Stimulated activated CD4-positive, alpha-beta T cell treated with anti-CD3 and anti-CD28 coated beads, Interleukin-1b, Interleukin-23, amount 100 ng/mL, for 1 hour (primary cell): ENCODE measurements at regions not wholly inside any gene's neighbourhood (a gene's known extent, or its start where the extent isn't known, plus 50 kb on each side); places are given as distances from the start of the nearest gene placed in this dataset.
"Not testable (repeated sequence)": the region's sequence is repeated elsewhere in the genome, so short reads cannot be mapped to it uniquely, and the experiment has no call there.

Source experiments
- DNase-seq, 2 donors: peaks; one replicate each; pipeline ENCODE4 v3.0.0-alpha.2; 2020; ENCODE audit warnings: low read depth in 2 of 2

GRCh38 chr9:84502066-84502465 lies 161.5 kb upstream of the SLC28A3 start:
- DNase-seq, result no peak

GRCh38 chr9:84504360-84504759 lies 163.8 kb upstream of the SLC28A3 start:
- no peak for DNase-seq

GRCh38 chr9:84511651-84512050 lies 157.9 kb upstream of the NTRK2 start:
- no peak for DNase-seq

GRCh38 chr9:84512493-84512892 lies 157.0 kb upstream of the NTRK2 start:
- no peak for DNase-seq

GRCh38 chr9:84513473-84513872 lies 156.1 kb upstream of the NTRK2 start:
- DNase-seq, result no peak

GRCh38 chr9:84513979-84514378 lies 155.6 kb upstream of the NTRK2 start:
- DNase-seq, result no peak

- DNase-seq, result no peak
Measured at GRCh38 chr9:84514421-84514820, 155.1 kb upstream of the NTRK2 start.

GRCh38 chr9:84517026-84517425 lies 152.5 kb upstream of the NTRK2 start:
- DNase-seq, result no peak

- no peak for DNase-seq
Measured at GRCh38 chr9:84519413-84519812, 150.1 kb upstream of the NTRK2 start.

- no peak for DNase-seq
Measured at GRCh38 chr9:84521208-84521607, 148.3 kb upstream of the NTRK2 start.

- DNase-seq, result not testable (repeated sequence)
Measured at GRCh38 chr9:84526211-84526610, 143.3 kb upstream of the NTRK2 start.

GRCh38 chr9:84527060-84527720 lies 142.3 kb upstream of the NTRK2 start:
- not testable (repeated sequence) for DNase-seq

GRCh38 chr9:84535973-84536372 lies 133.6 kb upstream of the NTRK2 start:
- not testable (repeated sequence) for DNase-seq

GRCh38 chr9:84538879-84539278 lies 130.7 kb upstream of the NTRK2 start:
- no peak for DNase-seq

GRCh38 chr9:84542554-84542953 lies 127.0 kb upstream of the NTRK2 start:
- DNase-seq, result no peak

GRCh38 chr9:84554069-84554664 lies 115.4 kb upstream of the NTRK2 start:
- DNase-seq, result no peak

GRCh38 chr9:84556556-84556955 lies 113.0 kb upstream of the NTRK2 start:
- no peak for DNase-seq

- no peak for DNase-seq
Measured at GRCh38 chr9:84557751-84558150, 111.8 kb upstream of the NTRK2 start.

GRCh38 chr9:84563691-84564090 lies 105.8 kb upstream of the NTRK2 start:
- DNase-seq, result no peak

- DNase-seq, result no peak
Measured at GRCh38 chr9:84567805-84568204, 101.7 kb upstream of the NTRK2 start.

- DNase-seq, result no peak
Measured at GRCh38 chr9:84570482-84571154, 98.9 kb upstream of the NTRK2 start.

- no peak for DNase-seq
Measured at GRCh38 chr9:84573083-84573482, 96.4 kb upstream of the NTRK2 start.

- DNase-seq, result no peak
Measured at GRCh38 chr9:84575705-84576104, 93.8 kb upstream of the NTRK2 start.
